Activated naive CD4-positive, alpha-beta T cell treated with anti-CD3 and anti-CD28 coated beads, Interleukin-2, amount 50 U/mL, for 24 hours (primary cell): ENCODE measurements at regions not wholly inside any gene's neighbourhood (a gene's known extent, or its start where the extent isn't known, plus 50 kb on each side); places are given as distances from the start of the nearest gene placed in this dataset.
"Not testable (repeated sequence)": the region's sequence is repeated elsewhere in the genome, so short reads cannot be mapped to it uniquely, and the experiment has no call there.

ENCODE experiments used
- H3K27ac Mint-ChIP-seq: one replicate; pipeline ENCODE4 v1.8.0; 2021; ENCODE audit warnings: mild to moderate bottlenecking, mixed read lengths
- H3K27me3 Mint-ChIP-seq: one replicate; pipeline ENCODE4 v1.8.0; 2021; ENCODE audit warnings: mixed read lengths
- H3K36me3 Mint-ChIP-seq: one replicate; pipeline ENCODE4 v1.8.0; 2021; ENCODE audit warnings: mixed read lengths
- H3K4me1 Mint-ChIP-seq: one replicate; pipeline ENCODE4 v1.8.0; 2021; ENCODE audit warnings: mixed read lengths
- H3K4me3 Mint-ChIP-seq: one replicate; pipeline ENCODE4 v1.8.0; 2021; ENCODE audit warnings: mild to moderate bottlenecking, mixed read lengths
- H3K9me3 Mint-ChIP-seq: one replicate; pipeline ENCODE4 v1.8.0; 2021; ENCODE audit warnings: mixed read lengths

- no peaks in the 10 kb centered on the region for H3K9me3 Mint-ChIP-seq
- no peak overlapping the region for H3K4me3 Mint-ChIP-seq
- no peaks in the 10 kb centered on the region for H3K4me1 Mint-ChIP-seq
- no peaks in the 10 kb centered on the region for H3K27me3 Mint-ChIP-seq
- H3K27ac Mint-ChIP-seq: no peak overlapping the region
- no peaks in the 10 kb centered on the region for H3K36me3 Mint-ChIP-seq
Measured at GRCh38 chr6:113047932-113048331, 700.8 kb downstream of the RFPL4B start.

DNA sequence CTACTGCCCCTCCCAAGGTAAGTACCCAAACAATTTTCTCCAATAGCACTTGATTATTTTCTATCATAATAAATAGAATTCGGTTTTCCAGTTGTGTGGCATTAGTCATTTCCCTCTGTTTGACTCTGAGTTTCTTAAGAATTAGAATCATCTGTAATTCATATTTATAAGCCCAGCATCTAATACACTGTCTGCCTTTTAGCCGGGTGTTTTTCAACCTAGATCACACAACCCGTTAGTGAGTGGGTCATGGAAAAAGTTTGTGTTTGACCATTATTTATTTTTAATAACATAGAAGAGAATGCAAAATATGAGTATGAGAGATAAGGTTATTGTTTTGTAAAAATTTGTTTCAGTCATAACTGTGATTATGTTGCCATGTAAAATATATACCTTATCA is 701.6 kb downstream of the RFPL4B start:
- Mint-ChIP-seq H3K9me3 (no peaks in the 10 kb centered on the region), H3K4me3 (no peak overlapping the region), H3K36me3 (no peaks in the 10 kb centered on the region), H3K27me3 (no peaks in the 10 kb centered on the region), H3K27ac (no peak overlapping the region), H3K4me1 (no peaks in the 10 kb centered on the region)

- no peak overlapping the region for H3K4me3 Mint-ChIP-seq
- H3K27ac Mint-ChIP-seq: no peak overlapping the region
- no peaks in the 10 kb centered on the region for H3K9me3 Mint-ChIP-seq
- no peaks in the 10 kb centered on the region for H3K4me1 Mint-ChIP-seq
- H3K27me3 Mint-ChIP-seq: no peaks in the 10 kb centered on the region
- H3K36me3 Mint-ChIP-seq: no peaks in the 10 kb centered on the region
Measured at GRCh38 chr6:113049190-113049589, 702.1 kb downstream of the RFPL4B start.

DNA sequence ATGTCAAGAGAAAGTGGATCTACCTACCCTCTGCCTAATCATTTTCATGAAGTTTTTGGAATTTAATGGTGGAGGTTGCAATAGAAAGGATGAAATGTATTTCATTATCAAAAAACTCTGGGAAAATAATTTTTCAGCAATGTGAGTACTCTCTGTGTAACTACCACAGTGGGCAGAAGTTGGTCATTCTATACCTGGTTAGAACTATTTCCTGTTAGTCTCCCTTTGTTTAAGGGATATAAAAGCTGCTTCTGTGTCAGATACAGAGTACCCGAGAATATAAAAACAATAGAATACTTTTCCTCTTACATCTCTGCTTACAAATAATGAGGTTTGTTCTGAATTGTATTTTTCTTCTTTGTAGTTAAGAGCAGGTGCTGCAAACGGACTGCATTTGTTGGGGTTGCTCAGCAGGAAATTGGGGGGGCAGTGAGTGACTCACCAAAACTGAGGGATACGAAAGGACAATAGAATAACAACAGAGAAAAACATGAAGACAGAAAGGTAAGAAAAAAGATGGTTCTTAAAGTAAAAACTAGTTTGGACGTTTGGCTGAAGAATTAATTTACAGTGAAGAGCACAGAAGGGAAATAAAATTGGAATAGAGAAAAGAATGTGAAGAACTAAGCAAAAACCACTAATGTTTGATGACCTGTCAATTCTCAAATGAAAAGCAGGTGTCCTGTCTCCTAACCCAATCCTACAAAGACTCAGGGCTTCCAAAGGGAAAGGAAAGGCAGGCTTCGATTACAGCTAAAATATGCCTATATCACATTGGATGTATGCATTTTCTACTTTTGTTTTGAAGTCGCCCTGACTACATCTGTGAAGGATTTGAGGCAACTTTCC is 703.1 kb downstream of the RFPL4B start:
- H3K4me1 Mint-ChIP-seq: no peaks in the 10 kb centered on the region
- no peak overlapping the region for H3K4me3 Mint-ChIP-seq
- H3K27ac Mint-ChIP-seq: no peak overlapping the region

DNA sequence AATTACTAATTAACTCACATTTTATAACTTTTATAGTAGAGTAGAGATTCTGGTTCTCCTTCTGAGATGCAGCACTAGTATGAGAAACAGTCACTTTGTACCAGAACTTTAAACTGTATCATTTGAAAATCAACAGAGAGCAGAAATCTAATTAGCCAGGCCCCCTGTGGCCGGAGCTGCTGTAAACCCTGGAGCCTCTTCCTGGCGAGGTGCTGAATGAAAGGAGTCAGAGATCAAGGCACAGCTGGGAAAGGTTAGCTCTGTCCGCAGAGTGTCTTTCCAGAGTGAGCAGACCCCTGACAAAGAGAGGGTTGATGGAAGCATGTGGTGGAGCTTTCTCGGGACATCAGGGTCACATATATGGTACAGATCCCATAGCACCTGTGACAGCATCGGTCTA is 703.8 kb downstream of the RFPL4B start:
- Mint-ChIP-seq H3K4me3 (no peak overlapping the region), H3K36me3 (no peaks in the 10 kb centered on the region), H3K9me3 (no peaks in the 10 kb centered on the region), H3K27me3 (no peaks in the 10 kb centered on the region), H3K27ac (no peak overlapping the region), H3K4me1 (no peaks in the 10 kb centered on the region)

More for the DNA sequence above, 703.1 kb downstream of the RFPL4B start:
- no peaks in the 10 kb centered on the region for H3K27me3 Mint-ChIP-seq
- H3K9me3 Mint-ChIP-seq: no peaks in the 10 kb centered on the region
- H3K36me3 Mint-ChIP-seq: no peaks in the 10 kb centered on the region

GRCh38 chr6:113052506-113052905 is 705.4 kb downstream of the RFPL4B start:
- H3K27ac Mint-ChIP-seq: no peak overlapping the region
- H3K36me3 Mint-ChIP-seq: no peaks in the 10 kb centered on the region
- no peaks in the 10 kb centered on the region for H3K27me3 Mint-ChIP-seq
- H3K9me3 Mint-ChIP-seq: no peaks in the 10 kb centered on the region
- H3K4me3 Mint-ChIP-seq: no peak overlapping the region
- H3K4me1 Mint-ChIP-seq: no peaks in the 10 kb centered on the region

DNA sequence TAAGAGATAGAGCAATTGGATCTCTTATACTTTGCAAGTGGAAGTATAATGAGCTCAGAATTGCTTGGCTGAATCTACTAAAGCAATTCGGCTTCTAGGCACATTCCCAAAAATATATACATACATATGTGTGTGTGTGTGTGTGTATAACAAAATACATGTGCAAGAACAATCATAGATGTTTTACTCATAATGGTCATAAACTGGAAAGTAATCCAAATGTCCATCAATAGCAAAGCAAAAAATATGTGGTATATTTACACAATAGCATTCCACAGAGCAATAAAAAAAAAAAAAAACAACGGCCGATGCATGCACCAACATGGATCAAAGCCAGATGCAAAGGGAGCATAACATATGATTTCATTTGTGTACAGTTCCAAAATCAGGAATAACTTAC is 707.9 kb downstream of the RFPL4B start:
- Mint-ChIP-seq H3K36me3 (no peaks in the 10 kb centered on the region), H3K4me1 (no peaks in the 10 kb centered on the region), H3K4me3 (no peak overlapping the region), H3K27ac (no peak overlapping the region), H3K9me3 (no peaks in the 10 kb centered on the region), H3K27me3 (no peaks in the 10 kb centered on the region)

- no peak overlapping the region for H3K4me3 Mint-ChIP-seq
- no peaks in the 10 kb centered on the region for H3K36me3 Mint-ChIP-seq
- no peaks in the 10 kb centered on the region for H3K4me1 Mint-ChIP-seq
- no peaks in the 10 kb centered on the region for H3K27me3 Mint-ChIP-seq
- no peak overlapping the region for H3K27ac Mint-ChIP-seq
- no peaks in the 10 kb centered on the region for H3K9me3 Mint-ChIP-seq
Measured at GRCh38 chr6:113055998-113056397, 708.9 kb downstream of the RFPL4B start.

- H3K4me1 Mint-ChIP-seq: no peaks in the 10 kb centered on the region
- no peaks in the 10 kb centered on the region for H3K36me3 Mint-ChIP-seq
- H3K27ac Mint-ChIP-seq: no peak overlapping the region
- no peaks in the 10 kb centered on the region for H3K9me3 Mint-ChIP-seq
- H3K4me3 Mint-ChIP-seq: no peak overlapping the region
- no peaks in the 10 kb centered on the region for H3K27me3 Mint-ChIP-seq
Measured at GRCh38 chr6:113057567-113058053, 710.5 kb downstream of the RFPL4B start.

DNA sequence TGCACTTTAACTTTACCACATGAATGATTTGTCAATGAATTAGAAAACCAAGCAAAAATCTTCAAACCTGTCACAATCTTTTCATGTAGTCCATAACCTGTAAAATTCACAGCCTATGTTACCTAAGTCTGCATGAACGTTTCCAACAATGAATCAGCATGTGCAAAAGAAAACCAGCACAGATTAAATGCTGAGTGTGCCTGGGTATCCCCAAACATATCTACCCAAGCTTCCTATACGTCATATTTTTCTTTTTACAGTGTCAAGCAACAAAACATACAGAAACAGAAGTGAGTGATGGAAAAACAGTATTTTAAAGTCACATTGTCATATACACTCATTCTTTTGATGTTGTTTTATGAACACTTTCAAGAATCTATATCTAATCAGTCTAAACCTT is 713.5 kb downstream of the RFPL4B start:
- H3K27ac Mint-ChIP-seq: no peak overlapping the region

GRCh38 chr6:113065611-113066010 is 718.5 kb downstream of the RFPL4B start:
- Mint-ChIP-seq H3K36me3 (no peaks in the 10 kb centered on the region), H3K4me3 (no peak overlapping the region), H3K27me3 (no peaks in the 10 kb centered on the region), H3K9me3 (no peaks in the 10 kb centered on the region), H3K4me1 (no peaks in the 10 kb centered on the region), H3K27ac (no peak overlapping the region)

More for the DNA sequence above, 713.5 kb downstream of the RFPL4B start:
- H3K4me1 Mint-ChIP-seq: no peaks in the 10 kb centered on the region
- no peaks in the 10 kb centered on the region for H3K36me3 Mint-ChIP-seq
- no peaks in the 10 kb centered on the region for H3K27me3 Mint-ChIP-seq
- H3K4me3 Mint-ChIP-seq: no peak overlapping the region
- H3K9me3 Mint-ChIP-seq: no peaks in the 10 kb centered on the region

DNA sequence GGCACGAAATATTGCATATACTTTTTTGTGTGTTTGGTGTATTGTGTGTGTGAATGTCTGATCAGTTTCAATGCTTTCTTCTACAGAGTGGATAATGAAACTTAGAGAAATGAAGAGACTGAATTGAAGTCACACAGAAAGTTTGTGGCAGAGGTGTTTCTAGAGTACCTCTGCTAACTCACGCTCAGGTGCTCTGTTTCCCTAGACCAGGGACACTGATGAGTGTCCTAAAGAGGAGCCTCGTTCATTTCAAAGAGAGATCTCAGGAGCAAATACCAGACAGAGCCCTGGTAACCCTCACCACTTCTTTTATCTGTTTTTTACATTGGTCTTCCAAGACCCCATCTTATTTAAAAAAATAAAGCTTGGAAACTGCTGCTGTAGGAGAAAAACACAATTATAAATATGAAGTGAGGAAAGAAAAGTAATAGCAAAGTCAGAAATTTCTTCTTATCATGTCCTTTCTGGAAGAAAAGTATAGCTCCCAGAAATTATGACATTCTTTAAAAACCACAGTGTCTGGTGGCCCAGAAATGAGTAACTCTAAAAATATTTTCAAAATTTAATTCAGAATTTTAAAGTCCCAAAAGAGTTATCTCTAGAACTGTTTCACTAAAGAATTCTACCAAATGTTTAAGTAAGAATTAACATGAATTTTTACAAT is 720.6 kb downstream of the RFPL4B start:
- Mint-ChIP-seq H3K27ac (no peak overlapping the region), H3K9me3 (no peaks in the 10 kb centered on the region), H3K27me3 (no peaks in the 10 kb centered on the region), H3K36me3 (no peaks in the 10 kb centered on the region), H3K4me1 (no peaks in the 10 kb centered on the region), H3K4me3 (no peak overlapping the region)

- no peaks in the 10 kb centered on the region for H3K4me1 Mint-ChIP-seq
- H3K36me3 Mint-ChIP-seq: no peaks in the 10 kb centered on the region
- H3K4me3 Mint-ChIP-seq: no peak overlapping the region
- H3K27ac Mint-ChIP-seq: no peak overlapping the region
- H3K9me3 Mint-ChIP-seq: no peaks in the 10 kb centered on the region
- no peaks in the 10 kb centered on the region for H3K27me3 Mint-ChIP-seq
Measured at GRCh38 chr6:113068570-113068969, 721.4 kb downstream of the RFPL4B start.

GRCh38 chr6:113070681-113071080 is 723.6 kb downstream of the RFPL4B start:
- not testable (repeated sequence) for H3K4me1 Mint-ChIP-seq, H3K9me3 Mint-ChIP-seq, H3K36me3 Mint-ChIP-seq, H3K27ac Mint-ChIP-seq, H3K4me3 Mint-ChIP-seq, H3K27me3 Mint-ChIP-seq

- H3K4me1 Mint-ChIP-seq: no peaks in the 10 kb centered on the region
- H3K36me3 Mint-ChIP-seq: no peaks in the 10 kb centered on the region
- no peak overlapping the region for H3K4me3 Mint-ChIP-seq
- no peak overlapping the region for H3K27ac Mint-ChIP-seq
- H3K9me3 Mint-ChIP-seq: peaks cover 12% of the 10 kb centered on the region
- H3K27me3 Mint-ChIP-seq: no peaks in the 10 kb centered on the region
Measured at GRCh38 chr6:113073611-113074191, 726.6 kb downstream of the RFPL4B start.

- no peaks in the 10 kb centered on the region for H3K27me3 Mint-ChIP-seq
- peaks cover 12% of the 10 kb centered on the region for H3K9me3 Mint-ChIP-seq
- H3K4me1 Mint-ChIP-seq: no peaks in the 10 kb centered on the region
- no peaks in the 10 kb centered on the region for H3K36me3 Mint-ChIP-seq
- H3K4me3 Mint-ChIP-seq: no peak overlapping the region
- H3K27ac Mint-ChIP-seq: no peak overlapping the region
Measured at GRCh38 chr6:113076116-113076515, 729.0 kb downstream of the RFPL4B start.
